ENCODE measurements at regions not wholly inside any gene's neighbourhood (a gene's known extent, or its start where the extent isn't known, plus 50 kb on each side); places are given as distances from the start of the nearest gene placed in this dataset.

DNA sequence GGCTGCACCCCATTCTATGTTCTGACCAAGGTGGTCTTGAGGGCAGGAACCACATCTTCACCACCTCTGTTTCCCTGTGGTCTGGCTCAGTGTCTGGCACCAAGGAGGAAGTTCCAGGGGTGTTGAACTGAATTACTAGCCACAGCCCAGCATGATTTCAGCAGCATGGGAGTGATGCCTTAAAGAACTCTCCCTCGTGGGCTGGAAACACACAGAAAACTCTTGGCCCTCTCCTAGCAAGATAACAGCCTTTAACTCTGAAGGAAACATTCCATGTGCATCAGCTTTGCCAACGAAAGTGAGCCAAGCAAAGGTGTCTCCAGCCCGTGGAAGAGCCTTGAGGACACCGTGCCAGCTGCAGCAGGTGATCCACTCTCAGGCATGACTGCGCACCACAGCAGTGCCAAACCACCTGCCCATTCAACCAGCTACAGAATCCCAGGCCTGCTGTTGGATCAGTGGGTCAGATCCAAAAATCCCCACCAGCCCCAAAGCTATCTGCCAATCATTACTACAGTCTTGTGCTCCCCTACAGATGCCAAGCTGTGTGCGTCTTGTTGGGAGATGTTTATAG, 124.8 kb downstream of the TTC32 start:
- H3K27me3 Mint-ChIP-seq (ENCODE audit: unreplicated experiment) = no peaks in the 10 kb centered on the region
- DNase-seq (ENCODE audit: low spot score) = no peak
- H3K36me3 Mint-ChIP-seq (ENCODE audit: low read depth, unreplicated experiment) = no peaks in the 10 kb centered on the region
- no peak overlapping the region for H3K4me3 Mint-ChIP-seq (ENCODE audit: unreplicated experiment)
- TF ChIP-seq, protein P1, sequence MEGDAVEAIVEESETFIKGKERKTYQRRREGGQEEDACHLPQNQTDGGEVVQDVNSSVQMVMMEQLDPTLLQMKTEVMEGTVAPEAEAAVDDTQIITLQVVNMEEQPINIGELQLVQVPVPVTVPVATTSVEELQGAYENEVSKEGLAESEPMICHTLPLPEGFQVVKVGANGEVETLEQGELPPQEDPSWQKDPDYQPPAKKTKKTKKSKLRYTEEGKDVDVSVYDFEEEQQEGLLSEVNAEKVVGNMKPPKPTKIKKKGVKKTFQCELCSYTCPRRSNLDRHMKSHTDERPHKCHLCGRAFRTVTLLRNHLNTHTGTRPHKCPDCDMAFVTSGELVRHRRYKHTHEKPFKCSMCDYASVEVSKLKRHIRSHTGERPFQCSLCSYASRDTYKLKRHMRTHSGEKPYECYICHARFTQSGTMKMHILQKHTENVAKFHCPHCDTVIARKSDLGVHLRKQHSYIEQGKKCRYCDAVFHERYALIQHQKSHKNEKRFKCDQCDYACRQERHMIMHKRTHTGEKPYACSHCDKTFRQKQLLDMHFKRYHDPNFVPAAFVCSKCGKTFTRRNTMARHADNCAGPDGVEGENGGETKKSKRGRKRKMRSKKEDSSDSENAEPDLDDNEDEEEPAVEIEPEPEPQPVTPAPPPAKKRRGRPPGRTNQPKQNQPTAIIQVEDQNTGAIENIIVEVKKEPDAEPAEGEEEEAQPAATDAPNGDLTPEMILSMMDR (IDR thresholded peaks at IDR 0.05; ENCODE audit: unreplicated experiment) = no peak
- no peaks in the 10 kb centered on the region for H3K4me1 Mint-ChIP-seq (ENCODE audit: unreplicated experiment)
- H3K9me3 Mint-ChIP-seq (ENCODE audit: unreplicated experiment) = no peaks in the 10 kb centered on the region
- no peak overlapping the region for H3K27ac Mint-ChIP-seq (ENCODE audit: unreplicated experiment)

DNA sequence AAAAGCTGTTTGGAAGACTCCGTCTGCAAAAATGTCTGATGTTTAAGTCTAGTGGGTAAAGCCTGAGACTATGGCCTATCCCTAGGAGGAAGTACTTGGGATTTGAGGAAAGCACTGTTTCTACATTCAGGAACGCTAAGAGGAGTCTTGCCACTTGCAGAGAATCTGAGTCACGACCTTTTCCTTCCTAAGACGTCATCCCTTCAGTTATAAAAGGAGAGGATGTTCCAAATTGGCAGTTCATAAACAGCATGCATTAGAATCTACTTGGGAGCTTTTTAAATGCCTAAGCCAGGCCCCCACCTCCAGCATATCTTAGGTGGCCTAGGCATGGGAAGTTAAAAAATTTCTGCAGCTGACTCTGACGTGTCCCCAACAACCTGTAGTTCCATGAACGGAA, 125.9 kb downstream of the TTC32 start:
- Mint-ChIP-seq H3K27ac (ENCODE audit: unreplicated experiment) (no peak overlapping the region), H3K27me3 (ENCODE audit: unreplicated experiment) (peaks cover 1% of the 10 kb centered on the region), H3K36me3 (ENCODE audit: low read depth, unreplicated experiment) (no peaks in the 10 kb centered on the region), H3K9me3 (ENCODE audit: unreplicated experiment) (no peaks in the 10 kb centered on the region), H3K4me1 (ENCODE audit: unreplicated experiment) (no peaks in the 10 kb centered on the region), H3K4me3 (ENCODE audit: unreplicated experiment) (no peak overlapping the region)
- TF ChIP-seq, protein P1 (IDR thresholded peaks at IDR 0.05; ENCODE audit: unreplicated experiment) = no peak
- DNase-seq (ENCODE audit: low spot score) = no peak

DNA sequence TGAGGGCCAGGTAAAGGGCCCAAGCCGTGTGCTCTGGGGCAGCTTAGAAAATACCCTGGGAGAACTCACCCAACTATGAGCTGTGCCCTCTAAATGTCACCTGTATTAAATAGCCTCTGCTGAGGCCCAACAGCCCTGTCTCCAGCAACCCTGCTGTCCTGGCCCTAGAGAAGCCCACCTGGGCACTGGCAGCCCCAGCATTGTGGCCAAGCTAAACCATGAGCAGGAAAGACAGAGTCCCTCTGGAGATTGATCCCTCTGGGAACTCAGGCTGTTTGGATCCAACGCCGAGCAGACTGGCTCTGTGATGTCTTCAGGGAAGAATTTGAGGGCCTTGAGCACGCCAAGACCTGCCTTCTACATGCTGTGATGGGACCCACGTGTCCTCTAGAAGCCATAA, 126.5 kb downstream of the TTC32 start:
- Mint-ChIP-seq H3K4me3 (ENCODE audit: unreplicated experiment) (no peak overlapping the region), H3K27ac (ENCODE audit: unreplicated experiment) (no peak overlapping the region), H3K9me3 (ENCODE audit: unreplicated experiment) (no peaks in the 10 kb centered on the region), H3K27me3 (ENCODE audit: unreplicated experiment) (peaks cover 1% of the 10 kb centered on the region), H3K4me1 (ENCODE audit: unreplicated experiment) (no peaks in the 10 kb centered on the region), H3K36me3 (ENCODE audit: low read depth, unreplicated experiment) (no peaks in the 10 kb centered on the region)
- DNase-seq (ENCODE audit: low spot score) = no peak
- TF ChIP-seq, protein P1 (IDR thresholded peaks at IDR 0.05; ENCODE audit: unreplicated experiment) = no peak

DNA sequence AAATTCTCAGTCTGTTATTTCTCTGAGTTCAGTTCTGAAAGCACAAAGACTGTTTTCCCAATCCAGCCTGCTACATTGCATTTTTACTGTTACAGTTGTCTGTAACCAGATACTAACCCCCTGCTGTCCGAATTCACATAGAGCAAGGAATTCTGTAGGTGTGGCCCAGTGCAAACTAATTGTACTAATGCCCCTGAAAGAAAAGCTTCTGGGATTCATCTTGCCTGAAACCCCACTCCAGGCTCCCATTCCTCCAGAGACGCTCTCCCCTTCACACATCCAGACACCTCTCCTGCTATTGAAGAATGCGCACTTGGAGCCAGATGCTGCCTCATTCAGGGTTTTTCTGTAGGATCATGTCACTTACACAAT, 127.0 kb downstream of the TTC32 start:
- no peak overlapping the region for H3K4me3 Mint-ChIP-seq (ENCODE audit: unreplicated experiment)
- H3K27ac Mint-ChIP-seq (ENCODE audit: unreplicated experiment) = no peak overlapping the region
- H3K27me3 Mint-ChIP-seq (ENCODE audit: unreplicated experiment) = peaks cover 1% of the 10 kb centered on the region
- no peaks in the 10 kb centered on the region for H3K9me3 Mint-ChIP-seq (ENCODE audit: unreplicated experiment)
- TF ChIP-seq, protein P1 (IDR thresholded peaks at IDR 0.05; ENCODE audit: unreplicated experiment) = no peak
- no peaks in the 10 kb centered on the region for H3K4me1 Mint-ChIP-seq (ENCODE audit: unreplicated experiment)
- H3K36me3 Mint-ChIP-seq (ENCODE audit: low read depth, unreplicated experiment) = no peaks in the 10 kb centered on the region
- DNase-seq (ENCODE audit: low spot score) = no peak

DNA sequence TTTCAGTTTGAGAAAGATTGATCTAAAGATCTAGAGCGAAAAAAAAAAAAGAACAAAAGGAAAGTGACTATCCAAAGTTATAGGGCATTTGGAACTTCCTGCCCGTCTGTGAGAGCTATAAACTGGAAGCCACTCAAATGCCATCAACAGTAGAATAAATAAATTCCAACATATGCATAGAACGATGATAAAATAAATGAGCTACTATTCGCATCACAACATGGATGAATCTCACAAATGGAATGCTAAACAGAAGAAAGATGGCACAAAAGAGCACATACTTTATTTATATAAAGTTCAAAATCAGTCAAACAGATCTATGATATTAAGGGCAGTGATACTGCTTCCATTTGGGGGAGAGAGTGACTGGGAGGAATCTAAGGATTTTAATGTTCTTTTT, 128.8 kb downstream of the TTC32 start:
- TF ChIP-seq, protein P1 (IDR thresholded peaks at IDR 0.05; ENCODE audit: unreplicated experiment) = no peak
- Mint-ChIP-seq H3K27me3 (ENCODE audit: unreplicated experiment) (peaks cover 1% of the 10 kb centered on the region), H3K4me1 (ENCODE audit: unreplicated experiment) (no peaks in the 10 kb centered on the region), H3K36me3 (ENCODE audit: low read depth, unreplicated experiment) (no peaks in the 10 kb centered on the region), H3K9me3 (ENCODE audit: unreplicated experiment) (no peaks in the 10 kb centered on the region), H3K27ac (ENCODE audit: unreplicated experiment) (no peak overlapping the region), H3K4me3 (ENCODE audit: unreplicated experiment) (no peak overlapping the region)
- DNase-seq (ENCODE audit: low spot score) = no peak
